ENCODE measurements at regions not wholly inside any gene's neighbourhood (a gene's known extent, or its start where the extent isn't known, plus 50 kb on each side); places are given as distances from the start of the nearest gene placed in this dataset.

DNA sequence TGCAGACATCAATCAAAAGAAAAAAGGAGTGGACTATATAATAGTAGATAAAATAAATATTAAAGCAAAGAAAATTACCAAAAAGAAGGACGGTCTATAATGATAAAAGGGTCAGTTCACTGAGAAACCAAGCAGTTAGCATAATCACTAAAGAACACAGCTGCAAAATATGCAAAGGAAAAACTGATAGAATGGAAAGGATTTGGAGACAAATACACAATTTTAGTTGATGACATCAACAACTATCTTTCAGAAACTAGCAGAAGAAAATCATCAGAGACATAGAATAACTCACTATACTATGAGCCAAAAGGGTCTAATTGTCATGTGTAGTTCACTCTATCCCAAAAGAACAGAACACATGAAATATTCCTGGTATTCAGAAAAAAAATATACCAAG lies 316.4 kb upstream of the IGFBP3 start:
- H3K4me3 ChIP-seq, result no peak overlapping the region
- no peaks in the 10 kb centered on the region for H3K27me3 ChIP-seq
- DNase-seq (ENCODE audit: low spot score in 2 of 2), result no peak
- H3K4me1 ChIP-seq, result no peaks in the 10 kb centered on the region
- intact Hi-C loops (cut with DNase I), result no loop called here
- H3K9me3 ChIP-seq, result peaks cover 0 to 6% of the 10 kb centered on the region in 2 donors
- H3K36me3 ChIP-seq, result no peaks in the 10 kb centered on the region
- TF ChIP-seq, protein P1, sequence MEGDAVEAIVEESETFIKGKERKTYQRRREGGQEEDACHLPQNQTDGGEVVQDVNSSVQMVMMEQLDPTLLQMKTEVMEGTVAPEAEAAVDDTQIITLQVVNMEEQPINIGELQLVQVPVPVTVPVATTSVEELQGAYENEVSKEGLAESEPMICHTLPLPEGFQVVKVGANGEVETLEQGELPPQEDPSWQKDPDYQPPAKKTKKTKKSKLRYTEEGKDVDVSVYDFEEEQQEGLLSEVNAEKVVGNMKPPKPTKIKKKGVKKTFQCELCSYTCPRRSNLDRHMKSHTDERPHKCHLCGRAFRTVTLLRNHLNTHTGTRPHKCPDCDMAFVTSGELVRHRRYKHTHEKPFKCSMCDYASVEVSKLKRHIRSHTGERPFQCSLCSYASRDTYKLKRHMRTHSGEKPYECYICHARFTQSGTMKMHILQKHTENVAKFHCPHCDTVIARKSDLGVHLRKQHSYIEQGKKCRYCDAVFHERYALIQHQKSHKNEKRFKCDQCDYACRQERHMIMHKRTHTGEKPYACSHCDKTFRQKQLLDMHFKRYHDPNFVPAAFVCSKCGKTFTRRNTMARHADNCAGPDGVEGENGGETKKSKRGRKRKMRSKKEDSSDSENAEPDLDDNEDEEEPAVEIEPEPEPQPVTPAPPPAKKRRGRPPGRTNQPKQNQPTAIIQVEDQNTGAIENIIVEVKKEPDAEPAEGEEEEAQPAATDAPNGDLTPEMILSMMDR (IDR thresholded peaks at IDR 0.05), result no peak
- no peak overlapping the region for H3K27ac ChIP-seq

GRCh38 chr7:46233585-46234329 lies 312.7 kb upstream of the IGFBP3 start:
- H3K4me1 ChIP-seq, result no peaks in the 10 kb centered on the region

GRCh38 chr7:46230990-46231305 lies 309.9 kb upstream of the IGFBP3 start:
- no peaks in the 10 kb centered on the region for H3K27me3 ChIP-seq
- intact Hi-C loops (cut with DNase I), result no loop called here
- TF ChIP-seq, protein P1 (IDR thresholded peaks at IDR 0.05), result no peak
- H3K4me1 ChIP-seq, result no peaks in the 10 kb centered on the region
- H3K9me3 ChIP-seq, result no peaks in the 10 kb centered on the region
- no peaks in the 10 kb centered on the region for H3K36me3 ChIP-seq
- H3K4me3 ChIP-seq, result no peak overlapping the region
- H3K27ac ChIP-seq, result no peak overlapping the region
- no peak for DNase-seq (ENCODE audit: low spot score in 2 of 2)

More at GRCh38 chr7:46233585-46234329, 312.7 kb upstream of the IGFBP3 start:
- Histone ChIP-seq H3K9me3 (no peaks in the 10 kb centered on the region), H3K27me3 (no peaks in the 10 kb centered on the region), H3K27ac (no peak overlapping the region), H3K4me3 (no peak overlapping the region), H3K36me3 (no peaks in the 10 kb centered on the region)
- no peak for DNase-seq (ENCODE audit: low spot score in 2 of 2)
- intact Hi-C loops (cut with DNase I), result no loop called here
- TF ChIP-seq, protein P1 (IDR thresholded peaks at IDR 0.05), result no peak

DNA sequence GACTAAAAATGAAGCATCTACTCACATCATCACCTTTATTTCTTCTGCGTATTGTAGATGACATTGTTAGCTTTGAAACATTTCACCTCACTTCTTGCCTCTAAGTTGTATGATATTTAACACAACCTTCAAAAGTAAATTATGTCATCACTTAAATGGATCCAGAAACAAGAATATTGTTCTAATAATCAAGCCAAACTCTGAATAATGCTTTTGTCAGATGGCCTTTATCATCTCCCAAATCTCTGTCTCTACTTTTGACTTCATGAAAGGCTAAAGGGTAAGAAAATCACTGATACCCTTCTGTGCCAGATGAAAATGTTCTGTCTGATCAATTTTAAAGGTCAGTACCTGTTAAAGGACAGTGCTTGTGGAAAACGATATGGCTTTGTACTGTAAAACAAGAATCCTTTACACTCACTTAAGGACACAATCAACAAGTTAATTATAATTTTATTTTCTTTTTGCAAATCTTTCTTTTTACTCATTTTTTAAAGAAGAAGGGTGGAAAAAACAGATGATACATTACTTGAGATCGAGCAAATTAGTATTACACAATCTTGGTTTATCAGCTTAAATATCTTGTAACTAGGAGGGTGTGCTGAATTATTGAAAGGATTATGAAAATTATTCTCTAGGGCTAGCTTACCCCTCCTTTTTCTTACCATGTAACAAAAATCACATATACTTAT lies 309.4 kb upstream of the IGFBP3 start:
- TF ChIP-seq, protein P1 (IDR thresholded peaks at IDR 0.05), result no peak
- no peak overlapping the region for H3K27ac ChIP-seq
- H3K36me3 ChIP-seq, result no peaks in the 10 kb centered on the region
- no peaks in the 10 kb centered on the region for H3K9me3 ChIP-seq
- intact Hi-C loops (cut with DNase I), result no loop called here
- DNase-seq (ENCODE audit: low spot score in 2 of 2), result no peak
- no peak overlapping the region for H3K4me3 ChIP-seq
- H3K27me3 ChIP-seq, result no peaks in the 10 kb centered on the region
- no peaks in the 10 kb centered on the region for H3K4me1 ChIP-seq

- no peaks in the 10 kb centered on the region for H3K9me3 ChIP-seq
- no peak overlapping the region for H3K27ac ChIP-seq
- no peaks in the 10 kb centered on the region for H3K27me3 ChIP-seq
- H3K4me3 ChIP-seq, result no peak overlapping the region
- intact Hi-C loops (cut with DNase I), result no loop called here
- no peaks in the 10 kb centered on the region for H3K36me3 ChIP-seq
- TF ChIP-seq, protein P1 (IDR thresholded peaks at IDR 0.05), result no peak
- peaks cover 0 to 6% of the 10 kb centered on the region in 2 donors for H3K4me1 ChIP-seq
- no peak for DNase-seq (ENCODE audit: low spot score in 2 of 2)
These were observed 308.3 kb upstream of the IGFBP3 start for GRCh38 chr7:46229409-46229808.

All from ascending aorta (tissue), 2 donors.